ENCODE measurements at regions not wholly inside any gene's neighbourhood (a gene's known extent, or its start where the extent isn't known, plus 50 kb on each side); places are given as distances from the start of the nearest gene placed in this dataset.
A peak's percentile ranks its signal among the peaks of the same experiment; 100 is the strongest.

DNA sequence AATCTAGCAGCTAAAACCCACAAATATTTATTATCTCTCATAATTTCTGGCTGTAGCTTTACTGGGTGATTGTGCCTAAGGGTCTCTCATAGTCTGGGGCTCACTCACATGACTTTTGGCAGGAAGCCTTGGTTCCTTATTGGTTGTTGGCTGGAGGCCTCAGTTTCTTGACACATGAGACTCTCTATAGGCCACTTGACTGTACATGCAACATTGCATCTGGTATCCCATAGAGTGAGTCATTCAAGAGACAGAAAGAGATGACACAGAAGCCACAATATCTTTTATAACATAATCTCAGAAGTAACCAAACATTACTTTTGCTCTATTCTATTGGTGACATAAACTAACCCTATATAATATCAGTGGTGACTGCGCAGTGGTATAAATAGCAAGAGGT is 128.5 kb upstream of the HNRNPU start:
- H3K27me3 ChIP-seq (ENCODE audit: insufficient read depth, low read length) = no peaks in the 10 kb centered on the region
- no peak overlapping the region for H3K9ac ChIP-seq (ENCODE audit: low read depth, low read length)
- 0 out of 2 replicates have a peak, but pooled peaks cover 3% of the 10 kb centered on the region for H3K36me3 ChIP-seq (ENCODE audit: insufficient read depth, low read depth, low read length)
- H3K9me3 ChIP-seq (ENCODE audit: insufficient read depth, low read depth, low read length) = no peaks in the 10 kb centered on the region
- no peak overlapping the region for H3K4me3 ChIP-seq (ENCODE audit: low read length)
- no peaks in the 10 kb centered on the region for H3K4me1 ChIP-seq (ENCODE audit: insufficient read depth, low read length)
- H3K27ac ChIP-seq (ENCODE audit: low read length) = no peak overlapping the region

- no peaks in the 10 kb centered on the region for H3K4me1 ChIP-seq (ENCODE audit: insufficient read depth, low read length)
- H3K9me3 ChIP-seq (ENCODE audit: insufficient read depth, low read depth, low read length) = no peaks in the 10 kb centered on the region
- no peak overlapping the region for H3K4me3 ChIP-seq (ENCODE audit: low read length)
- no peak overlapping the region for H3K9ac ChIP-seq (ENCODE audit: low read depth, low read length)
- H3K36me3 ChIP-seq (ENCODE audit: insufficient read depth, low read depth, low read length) = 0 out of 2 replicates have a peak, but pooled peaks cover 3% of the 10 kb centered on the region
- H3K27me3 ChIP-seq (ENCODE audit: insufficient read depth, low read length) = no peaks in the 10 kb centered on the region
- H3K27ac ChIP-seq (ENCODE audit: low read length) = no peak overlapping the region
These were observed 125.5 kb upstream of the HNRNPU start for GRCh38 chr1:244989813-244990212.

DNA sequence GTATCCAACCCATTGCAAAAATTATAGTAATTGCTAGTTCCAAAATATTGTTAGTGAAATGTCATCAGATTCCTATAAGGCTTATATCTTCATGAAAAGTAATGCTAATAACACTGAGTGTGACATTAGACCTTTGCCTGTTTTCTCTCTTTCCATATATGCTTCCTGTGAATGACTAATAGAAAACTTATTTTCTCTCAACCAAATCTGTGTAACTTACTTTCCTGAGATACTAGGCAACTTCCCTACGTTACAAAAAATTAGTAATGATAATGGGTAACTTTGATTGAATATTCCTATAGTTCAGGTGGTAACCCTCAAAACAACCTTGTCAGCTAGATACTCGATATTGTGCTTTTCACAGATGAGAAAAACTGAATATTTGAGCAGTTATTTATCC is 124.2 kb upstream of the HNRNPU start:
- no peaks in the 10 kb centered on the region for H3K9me3 ChIP-seq (ENCODE audit: insufficient read depth, low read depth, low read length)
- H3K27ac ChIP-seq (ENCODE audit: low read length) = no peak overlapping the region
- no peak overlapping the region for H3K4me3 ChIP-seq (ENCODE audit: low read length)
- H3K36me3 ChIP-seq (ENCODE audit: insufficient read depth, low read depth, low read length) = 0 out of 2 replicates have a peak, but pooled peaks cover 3% of the 10 kb centered on the region
- H3K4me1 ChIP-seq (ENCODE audit: insufficient read depth, low read length) = no peaks in the 10 kb centered on the region
- H3K27me3 ChIP-seq (ENCODE audit: insufficient read depth, low read length) = no peaks in the 10 kb centered on the region
- H3K9ac ChIP-seq (ENCODE audit: low read depth, low read length) = no peak overlapping the region

- no peaks in the 10 kb centered on the region for H3K4me1 ChIP-seq (ENCODE audit: insufficient read depth, low read length)
- no peaks in the 10 kb centered on the region for H3K36me3 ChIP-seq (ENCODE audit: insufficient read depth, low read depth, low read length)
- no peak overlapping the region for H3K27ac ChIP-seq (ENCODE audit: low read length)
- no peak overlapping the region for H3K4me3 ChIP-seq (ENCODE audit: low read length)
- no peak overlapping the region for H3K9ac ChIP-seq (ENCODE audit: low read depth, low read length)
- H3K9me3 ChIP-seq (ENCODE audit: insufficient read depth, low read depth, low read length) = no peaks in the 10 kb centered on the region
- no peaks in the 10 kb centered on the region for H3K27me3 ChIP-seq (ENCODE audit: insufficient read depth, low read length)
These were observed 116.3 kb upstream of the HNRNPU start for GRCh38 chr1:244980605-244981004.

- H3K27me3 ChIP-seq (ENCODE audit: insufficient read depth, low read length) = no peaks in the 10 kb centered on the region
- H3K9me3 ChIP-seq (ENCODE audit: insufficient read depth, low read depth, low read length) = no peaks in the 10 kb centered on the region
- H3K27ac ChIP-seq (ENCODE audit: low read length) = no peak overlapping the region
- H3K9ac ChIP-seq (ENCODE audit: low read depth, low read length) = no peak overlapping the region
- peaks cover 5% of the 10 kb centered on the region; the same call in 1 of the 2 replicates for H3K4me1 ChIP-seq (ENCODE audit: insufficient read depth, low read length)
- H3K4me3 ChIP-seq (ENCODE audit: low read length) = no peak overlapping the region
- no peaks in the 10 kb centered on the region for H3K36me3 ChIP-seq (ENCODE audit: insufficient read depth, low read depth, low read length)
These were observed 110.2 kb upstream of the HNRNPU start for GRCh38 chr1:244974550-244974949.

- H3K27ac ChIP-seq (ENCODE audit: low read length) = no peak overlapping the region
- peaks cover 5% of the 10 kb centered on the region; the same call in 1 of the 2 replicates for H3K4me1 ChIP-seq (ENCODE audit: insufficient read depth, low read length)
- H3K4me3 ChIP-seq (ENCODE audit: low read length) = no peak overlapping the region
- H3K36me3 ChIP-seq (ENCODE audit: insufficient read depth, low read depth, low read length) = no peaks in the 10 kb centered on the region
- no peaks in the 10 kb centered on the region for H3K27me3 ChIP-seq (ENCODE audit: insufficient read depth, low read length)
- H3K9me3 ChIP-seq (ENCODE audit: insufficient read depth, low read depth, low read length) = no peaks in the 10 kb centered on the region
- H3K9ac ChIP-seq (ENCODE audit: low read depth, low read length) = no peak overlapping the region
These were observed 109.8 kb upstream of the HNRNPU start for GRCh38 chr1:244974106-244974505.

DNA sequence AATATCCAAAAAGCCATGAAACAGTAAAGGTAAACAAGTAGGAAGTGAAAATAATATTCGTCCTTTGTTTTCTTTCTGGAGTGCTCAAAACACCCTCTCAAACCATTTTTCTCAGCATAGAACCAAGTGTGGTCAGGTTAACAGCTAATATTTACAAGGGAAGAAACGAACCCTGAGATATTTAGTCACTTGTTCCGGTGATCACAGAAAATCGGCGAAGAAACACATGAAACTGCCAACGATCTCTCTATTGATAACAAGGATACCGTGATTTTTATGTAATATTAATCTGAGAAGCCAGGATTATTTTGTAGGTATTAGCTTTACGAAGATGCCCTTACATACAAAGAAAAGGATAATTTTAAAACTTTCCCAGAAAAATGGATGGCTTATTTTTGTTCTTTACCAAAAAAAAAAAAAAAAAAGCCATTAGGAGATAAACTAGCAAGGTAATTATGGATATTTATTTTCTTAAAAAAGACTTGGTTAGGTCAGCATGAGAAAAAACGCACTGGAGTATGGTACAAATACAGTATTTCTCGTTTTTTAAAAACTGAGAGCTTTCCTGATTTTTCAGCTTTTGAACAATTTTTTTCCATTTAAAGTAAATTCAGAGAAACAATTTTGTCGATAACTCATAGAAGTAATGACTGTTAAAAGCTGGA is 107.3 kb upstream of the HNRNPU start:
- Histone ChIP-seq H3K36me3 (ENCODE audit: insufficient read depth, low read depth, low read length) (no peaks in the 10 kb centered on the region), H3K4me3 (ENCODE audit: low read length) (peak overlapping the region; percentile 80), H3K4me1 (ENCODE audit: insufficient read depth, low read length) (peaks cover 14% of the 10 kb centered on the region; the same call in 1 of the 2 replicates), H3K27me3 (ENCODE audit: insufficient read depth, low read length) (no peaks in the 10 kb centered on the region), H3K9ac (ENCODE audit: low read depth, low read length) (peak overlapping the region; percentile 93), H3K9me3 (ENCODE audit: insufficient read depth, low read depth, low read length) (no peaks in the 10 kb centered on the region), H3K27ac (ENCODE audit: low read length) (peak overlapping the region; percentile 91)

DNA sequence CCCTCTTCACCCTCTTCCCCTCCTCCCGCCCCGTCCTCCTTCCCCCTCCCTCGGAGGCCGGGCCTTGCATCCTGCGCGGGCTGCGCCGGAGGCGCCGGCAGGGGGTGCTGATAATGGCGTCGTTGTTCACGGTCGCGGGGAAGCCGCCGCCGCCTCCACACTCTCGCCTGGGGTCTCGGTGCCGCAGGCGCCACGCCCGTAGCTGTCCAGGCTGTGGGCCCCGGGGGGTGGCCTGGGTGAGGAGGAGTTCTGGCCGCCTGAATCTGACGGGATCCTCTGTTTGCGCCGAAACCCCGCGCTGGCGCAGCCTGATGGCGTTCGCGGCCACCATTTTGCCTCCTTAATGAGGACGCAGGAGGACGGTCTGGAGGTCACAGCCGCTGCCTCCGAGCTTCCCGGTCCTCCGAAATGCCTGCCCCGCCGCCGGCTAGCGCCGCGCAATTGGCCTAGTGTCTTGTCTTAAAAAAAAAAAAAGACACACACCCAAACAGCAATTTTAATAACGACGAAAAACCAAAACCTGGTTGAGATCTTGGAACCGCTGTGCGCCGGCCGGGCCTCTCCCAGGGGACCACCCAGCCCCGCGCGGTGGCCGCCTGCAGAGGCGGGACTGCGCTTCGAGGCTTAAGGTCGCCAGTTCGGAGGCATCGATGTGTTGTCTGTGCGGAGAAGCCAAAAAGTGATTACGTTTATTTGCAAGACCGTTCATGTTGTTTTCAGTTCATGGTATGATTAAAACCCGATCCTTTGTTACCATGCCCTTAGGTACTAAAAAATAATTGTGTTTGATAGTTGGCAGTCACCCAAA is 106.6 kb upstream of the HNRNPU start:
- Histone ChIP-seq H3K27me3 (ENCODE audit: insufficient read depth, low read length) (no peaks in the 10 kb centered on the region), H3K4me3 (ENCODE audit: low read length) (peak overlapping the region; percentile 80), H3K27ac (ENCODE audit: low read length) (peak overlapping the region; percentile 91), H3K9me3 (ENCODE audit: insufficient read depth, low read depth, low read length) (no peaks in the 10 kb centered on the region), H3K9ac (ENCODE audit: low read depth, low read length) (peak overlapping the region; percentile 93), H3K36me3 (ENCODE audit: insufficient read depth, low read depth, low read length) (no peaks in the 10 kb centered on the region), H3K4me1 (ENCODE audit: insufficient read depth, low read length) (peaks cover 14% of the 10 kb centered on the region; the same call in 1 of the 2 replicates)

- H3K4me3 ChIP-seq (ENCODE audit: low read length) = peak overlapping the region; percentile 83; the same call in 1 of the 2 replicates
- H3K27me3 ChIP-seq (ENCODE audit: insufficient read depth, low read length) = no peaks in the 10 kb centered on the region
- H3K4me1 ChIP-seq (ENCODE audit: insufficient read depth, low read length) = peaks cover 14% of the 10 kb centered on the region; the same call in 1 of the 2 replicates
- peak overlapping the region; percentile 93 for H3K27ac ChIP-seq (ENCODE audit: low read length)
- H3K9ac ChIP-seq (ENCODE audit: low read depth, low read length) = peak overlapping the region; percentile 93; the same call in 1 of the 2 replicates
- no peaks in the 10 kb centered on the region for H3K36me3 ChIP-seq (ENCODE audit: insufficient read depth, low read depth, low read length)
- no peaks in the 10 kb centered on the region for H3K9me3 ChIP-seq (ENCODE audit: insufficient read depth, low read depth, low read length)
These were observed 105.9 kb upstream of the HNRNPU start for GRCh38 chr1:244970236-244970743.

DNA sequence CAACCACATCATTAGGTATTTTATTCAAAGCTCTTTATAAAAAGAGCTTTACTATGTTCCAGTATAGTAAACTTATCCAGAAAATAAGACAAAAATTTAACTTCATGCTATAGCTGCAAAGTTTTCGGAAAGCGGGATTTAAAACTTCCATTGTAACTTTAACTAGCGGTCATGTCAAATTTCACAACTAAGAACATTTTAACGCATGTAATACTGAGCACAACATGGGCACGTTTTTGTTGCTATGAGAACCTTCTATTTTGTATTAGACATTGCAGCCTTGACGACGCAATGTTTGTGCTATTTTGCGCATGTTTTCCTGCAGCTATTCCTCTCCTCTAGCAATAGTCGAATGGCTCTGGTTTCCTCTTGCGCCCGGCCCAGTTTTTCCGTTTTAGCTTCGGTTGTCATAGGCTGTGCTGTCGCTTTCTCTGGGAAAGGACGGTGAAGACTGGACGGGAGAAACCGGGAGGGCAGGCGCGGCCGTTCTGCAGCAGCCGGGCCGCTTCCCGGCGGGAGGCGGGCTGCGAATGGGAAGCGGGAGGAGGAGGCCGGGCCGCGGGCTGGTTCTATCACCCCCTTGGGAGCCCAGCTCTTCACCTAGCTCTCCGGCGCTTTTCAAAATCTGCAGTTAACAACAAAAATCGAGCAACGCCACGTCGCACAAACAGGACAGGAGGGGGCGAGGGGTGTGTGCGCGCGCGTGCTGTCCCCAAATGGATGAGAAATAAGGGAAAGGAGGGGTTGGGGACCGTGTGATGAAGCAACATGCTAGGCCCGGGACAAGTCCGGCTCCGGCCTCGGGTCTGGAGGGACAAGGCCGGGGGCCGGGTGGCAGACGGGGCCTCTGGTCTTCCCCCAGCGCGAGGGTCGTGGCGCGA is 105.3 kb upstream of the HNRNPU start:
- no peaks in the 10 kb centered on the region for H3K27me3 ChIP-seq (ENCODE audit: insufficient read depth, low read length)
- H3K4me1 ChIP-seq (ENCODE audit: insufficient read depth, low read length) = peaks cover 14% of the 10 kb centered on the region; the same call in 1 of the 2 replicates
- peak overlapping the region; percentile 83 for H3K4me3 ChIP-seq (ENCODE audit: low read length)
- H3K27ac ChIP-seq (ENCODE audit: low read length) = peak overlapping the region; percentile 93
- H3K36me3 ChIP-seq (ENCODE audit: insufficient read depth, low read depth, low read length) = no peaks in the 10 kb centered on the region
- peak overlapping the region; percentile 89 for H3K9ac ChIP-seq (ENCODE audit: low read depth, low read length)
- H3K9me3 ChIP-seq (ENCODE audit: insufficient read depth, low read depth, low read length) = no peaks in the 10 kb centered on the region

- Histone ChIP-seq H3K9me3 (ENCODE audit: insufficient read depth, low read depth, low read length) (no peaks in the 10 kb centered on the region), H3K36me3 (ENCODE audit: insufficient read depth, low read depth, low read length) (no peaks in the 10 kb centered on the region), H3K4me1 (ENCODE audit: insufficient read depth, low read length) (peaks cover 14% of the 10 kb centered on the region; the same call in 1 of the 2 replicates), H3K9ac (ENCODE audit: low read depth, low read length) (peak overlapping the region; percentile 89; the same call in 1 of the 2 replicates), H3K4me3 (ENCODE audit: low read length) (peak overlapping the region; percentile 83), H3K27ac (ENCODE audit: low read length) (peak overlapping the region; percentile 21), H3K27me3 (ENCODE audit: insufficient read depth, low read length) (no peaks in the 10 kb centered on the region)
These were observed 104.5 kb upstream of the HNRNPU start for GRCh38 chr1:244968881-244969280.
